ENCODE measurements at regions not wholly inside any gene's neighbourhood (a gene's known extent, or its start where the extent isn't known, plus 50 kb on each side); places are given as distances from the start of the nearest gene placed in this dataset.

DNA sequence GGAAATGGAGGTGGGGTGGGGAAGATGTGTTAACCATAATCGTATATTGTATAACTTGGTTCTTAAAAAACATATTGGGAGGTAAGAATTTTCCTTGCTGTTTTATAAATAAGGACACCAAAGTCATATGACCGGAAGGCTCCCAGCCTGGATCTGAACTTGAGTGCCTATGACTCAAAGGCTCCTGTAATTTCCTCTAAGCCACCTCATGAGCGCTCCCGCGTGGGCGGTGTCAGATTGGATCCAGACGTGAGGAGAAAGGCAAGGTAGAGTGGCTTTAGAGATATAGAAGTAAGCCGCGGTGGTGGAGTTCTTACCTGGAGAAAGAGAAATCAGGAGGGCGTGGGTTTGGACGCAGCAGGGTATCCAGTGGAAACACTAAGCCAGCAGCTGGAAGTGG, 196.2 kb upstream of the NLRP1 start:
- TF ChIP-seq, protein P1, sequence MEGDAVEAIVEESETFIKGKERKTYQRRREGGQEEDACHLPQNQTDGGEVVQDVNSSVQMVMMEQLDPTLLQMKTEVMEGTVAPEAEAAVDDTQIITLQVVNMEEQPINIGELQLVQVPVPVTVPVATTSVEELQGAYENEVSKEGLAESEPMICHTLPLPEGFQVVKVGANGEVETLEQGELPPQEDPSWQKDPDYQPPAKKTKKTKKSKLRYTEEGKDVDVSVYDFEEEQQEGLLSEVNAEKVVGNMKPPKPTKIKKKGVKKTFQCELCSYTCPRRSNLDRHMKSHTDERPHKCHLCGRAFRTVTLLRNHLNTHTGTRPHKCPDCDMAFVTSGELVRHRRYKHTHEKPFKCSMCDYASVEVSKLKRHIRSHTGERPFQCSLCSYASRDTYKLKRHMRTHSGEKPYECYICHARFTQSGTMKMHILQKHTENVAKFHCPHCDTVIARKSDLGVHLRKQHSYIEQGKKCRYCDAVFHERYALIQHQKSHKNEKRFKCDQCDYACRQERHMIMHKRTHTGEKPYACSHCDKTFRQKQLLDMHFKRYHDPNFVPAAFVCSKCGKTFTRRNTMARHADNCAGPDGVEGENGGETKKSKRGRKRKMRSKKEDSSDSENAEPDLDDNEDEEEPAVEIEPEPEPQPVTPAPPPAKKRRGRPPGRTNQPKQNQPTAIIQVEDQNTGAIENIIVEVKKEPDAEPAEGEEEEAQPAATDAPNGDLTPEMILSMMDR (IDR thresholded peaks at IDR 0.05; ENCODE audit: low read depth, low read length) = no peak
- Histone ChIP-seq H3K27me3 (no peaks in the 10 kb centered on the region), H3K9me3 (ENCODE audit: low read depth) (no peaks in the 10 kb centered on the region), H3K4me1 (ENCODE audit: low read depth) (no peaks in the 10 kb centered on the region), H3K36me3 (no peaks in the 10 kb centered on the region), H3K4me3 (no peak overlapping the region), H3K27ac (no peak overlapping the region)
- DNase-seq (ENCODE audit: low read depth in 1 of 2, low spot score in 1 of 2) = peak in 1 of 2 donors; percentile 39

DNA sequence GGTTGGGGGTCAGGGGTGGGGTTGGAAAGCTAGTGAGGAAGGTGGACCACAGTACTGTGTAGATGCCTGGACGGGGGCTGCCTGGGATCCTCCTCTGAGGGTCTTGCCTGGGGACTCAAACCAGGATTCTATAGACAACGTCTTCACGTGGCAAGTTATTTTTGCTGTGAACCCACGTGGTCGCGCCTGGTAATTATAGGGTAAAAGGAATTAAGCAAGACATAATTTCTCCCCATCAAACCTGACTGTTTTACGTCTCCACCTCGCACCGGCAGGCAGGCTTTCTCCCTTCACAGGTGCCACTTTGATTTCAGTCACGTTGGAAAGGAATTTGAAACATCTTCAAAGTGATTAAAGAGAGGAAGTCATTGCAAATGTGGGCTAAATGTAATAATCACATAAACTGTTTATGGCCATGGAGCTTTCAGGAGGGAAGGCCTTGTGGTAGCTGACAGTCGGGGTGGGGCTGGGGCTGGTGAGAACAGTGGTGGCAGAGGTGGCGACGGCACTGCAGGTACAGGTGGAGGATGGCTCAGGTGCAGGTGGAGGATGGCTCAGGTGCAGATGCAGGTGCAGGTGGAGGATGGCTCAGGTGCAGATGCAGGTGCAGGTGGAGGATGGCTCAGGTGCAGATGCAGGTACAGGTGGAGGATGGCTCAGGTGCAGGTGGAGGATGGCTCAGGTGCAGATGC, 197.1 kb upstream of the NLRP1 start:
- TF ChIP-seq, protein P1 (IDR thresholded peaks at IDR 0.05; ENCODE audit: low read depth, low read length) = no peak

GRCh38 chr17:5783269-5783668, 199.0 kb upstream of the NLRP1 start:
- Histone ChIP-seq H3K4me3 (no peak overlapping the region), H3K9me3 (ENCODE audit: low read depth) (no peaks in the 10 kb centered on the region), H3K27ac (no peak overlapping the region), H3K27me3 (no peaks in the 10 kb centered on the region), H3K4me1 (ENCODE audit: low read depth) (no peaks in the 10 kb centered on the region), H3K36me3 (no peaks in the 10 kb centered on the region)
- DNase-seq (ENCODE audit: low read depth in 1 of 2, low spot score in 1 of 2) = no peak
- TF ChIP-seq, protein P1 (IDR thresholded peaks at IDR 0.05; ENCODE audit: low read depth, low read length) = no peak

More for the DNA sequence above, 197.1 kb upstream of the NLRP1 start:
- Histone ChIP-seq H3K36me3 (no peaks in the 10 kb centered on the region), H3K9me3 (ENCODE audit: low read depth) (no peaks in the 10 kb centered on the region), H3K27me3 (no peaks in the 10 kb centered on the region), H3K4me1 (ENCODE audit: low read depth) (no peaks in the 10 kb centered on the region), H3K4me3 (no peak overlapping the region), H3K27ac (no peak overlapping the region)
- DNase-seq (ENCODE audit: low read depth in 1 of 2, low spot score in 1 of 2) = no peak

DNA sequence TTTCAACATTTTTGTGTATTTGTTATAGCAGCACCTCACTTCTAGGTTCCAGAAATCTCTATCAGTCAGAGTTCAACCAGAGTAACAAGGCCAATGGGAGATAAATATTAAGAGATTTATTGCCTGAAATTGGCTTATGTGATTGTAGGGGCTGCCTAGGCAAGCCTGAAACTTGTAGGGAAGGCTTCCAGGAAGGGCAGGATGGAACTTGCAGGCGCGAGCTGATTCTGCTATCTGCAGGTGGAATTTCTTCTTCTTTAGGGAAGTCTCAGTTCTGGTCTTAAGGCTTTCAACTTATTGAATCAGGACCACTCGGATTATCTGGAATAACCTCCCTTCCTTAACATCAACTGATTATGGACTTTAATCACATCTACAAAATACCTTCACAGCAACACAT, 199.5 kb upstream of the NLRP1 start:
- no peaks in the 10 kb centered on the region for H3K27me3 ChIP-seq
- no peaks in the 10 kb centered on the region for H3K36me3 ChIP-seq
- no peak overlapping the region for H3K4me3 ChIP-seq
- no peaks in the 10 kb centered on the region for H3K9me3 ChIP-seq (ENCODE audit: low read depth)
- H3K4me1 ChIP-seq (ENCODE audit: low read depth) = no peaks in the 10 kb centered on the region
- no peak for DNase-seq (ENCODE audit: low read depth in 1 of 2, low spot score in 1 of 2)
- TF ChIP-seq, protein P1 (IDR thresholded peaks at IDR 0.05; ENCODE audit: low read depth, low read length) = no peak
- H3K27ac ChIP-seq = no peak overlapping the region

- Histone ChIP-seq H3K4me3 (no peak overlapping the region), H3K9me3 (ENCODE audit: low read depth) (no peaks in the 10 kb centered on the region), H3K27me3 (no peaks in the 10 kb centered on the region), H3K4me1 (ENCODE audit: low read depth) (no peaks in the 10 kb centered on the region), H3K36me3 (no peaks in the 10 kb centered on the region), H3K27ac (no peak overlapping the region)
- DNase-seq (ENCODE audit: low read depth in 1 of 2, low spot score in 1 of 2) = no peak
- TF ChIP-seq, protein P1 (IDR thresholded peaks at IDR 0.05; ENCODE audit: low read depth, low read length) = no peak
Measured at GRCh38 chr17:5784791-5785190, 200.5 kb upstream of the NLRP1 start.
